Suprapubic skin (tissue), 4 donors: ENCODE measurements at regions not wholly inside any gene's neighbourhood (a gene's known extent, or its start where the extent isn't known, plus 50 kb on each side); places are given as distances from the start of the nearest gene placed in this dataset.
A peak's percentile ranks its signal among the peaks of the same experiment; 100 is the strongest.

Source experiments
- POLR2A ChIP-seq, 2 donors: fragments of 450-650 bp; IDR thresholded peaks; one replicate each; pipeline ENCODE4 v1.6.1; 2017; ENCODE audit warnings: antibody characterized with exemption in 2 of 2, mild to moderate bottlenecking in 2 of 2, moderate library complexity in 2 of 2
- POLR2AphosphoS5 ChIP-seq, 3 donors: sonication (generic); formaldehyde crosslinking; IDR thresholded peaks; one replicate each; pipeline ENCODE4 v1.6.1; 2017; ENCODE audit warnings: antibody characterized with exemption in 3 of 3
- TF ChIP-seq, protein P1 (sequence below), 2 donors: fragments of 200-600 bp in 1 of 2; fragments of 450-650 bp in 1 of 2; sonication (generic) in 1 of 2; IDR thresholded peaks; one replicate each; pipeline ENCODE4 v1.5.1; 2016 to 2019; ENCODE audit warnings: antibody characterized with exemption in 2 of 2, mild to moderate bottlenecking in 1 of 2, moderate library complexity in 1 of 2

DNA sequence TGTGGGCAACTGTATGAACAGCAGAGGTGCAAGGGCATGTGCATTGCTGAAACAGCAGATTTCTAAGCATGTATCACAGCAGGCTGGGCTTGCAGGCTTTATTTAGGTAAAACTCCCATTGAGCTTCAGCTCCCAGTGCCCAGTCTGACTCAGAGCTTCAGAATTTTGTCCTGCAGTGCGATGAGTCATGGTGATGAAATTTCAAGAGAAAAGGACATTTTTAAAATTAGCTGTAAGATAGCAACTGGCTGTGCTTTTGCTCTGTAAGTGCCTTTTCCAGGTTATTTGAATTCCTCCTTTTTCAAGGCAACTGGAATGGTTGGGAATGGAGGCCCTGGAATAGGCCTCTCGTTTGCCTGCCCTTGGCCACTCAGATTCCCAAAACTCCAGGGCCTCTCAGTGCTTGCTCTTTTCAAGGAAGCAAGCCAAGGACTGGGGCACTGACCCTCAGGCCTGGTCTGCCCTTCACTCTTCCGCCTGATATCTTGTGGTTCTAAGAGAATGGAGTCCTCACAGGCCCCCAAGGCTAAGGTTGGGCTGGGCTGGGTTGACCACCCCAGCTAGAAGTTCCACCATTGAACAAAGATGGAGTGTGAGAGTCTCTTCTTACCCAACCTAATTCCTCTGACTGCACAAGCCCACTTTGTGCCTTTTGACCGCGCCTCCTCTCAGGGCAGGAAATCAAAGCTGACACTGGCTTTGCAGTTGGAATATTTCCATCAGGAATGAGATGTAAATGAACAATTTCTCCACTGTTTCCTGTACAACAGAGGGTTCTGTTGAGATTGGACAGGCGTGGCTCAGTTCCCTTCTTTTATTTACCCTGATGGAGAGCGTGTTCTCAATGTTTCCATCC is 59.5 kb upstream of the PRSS23 start:
- TF ChIP-seq, protein P1, sequence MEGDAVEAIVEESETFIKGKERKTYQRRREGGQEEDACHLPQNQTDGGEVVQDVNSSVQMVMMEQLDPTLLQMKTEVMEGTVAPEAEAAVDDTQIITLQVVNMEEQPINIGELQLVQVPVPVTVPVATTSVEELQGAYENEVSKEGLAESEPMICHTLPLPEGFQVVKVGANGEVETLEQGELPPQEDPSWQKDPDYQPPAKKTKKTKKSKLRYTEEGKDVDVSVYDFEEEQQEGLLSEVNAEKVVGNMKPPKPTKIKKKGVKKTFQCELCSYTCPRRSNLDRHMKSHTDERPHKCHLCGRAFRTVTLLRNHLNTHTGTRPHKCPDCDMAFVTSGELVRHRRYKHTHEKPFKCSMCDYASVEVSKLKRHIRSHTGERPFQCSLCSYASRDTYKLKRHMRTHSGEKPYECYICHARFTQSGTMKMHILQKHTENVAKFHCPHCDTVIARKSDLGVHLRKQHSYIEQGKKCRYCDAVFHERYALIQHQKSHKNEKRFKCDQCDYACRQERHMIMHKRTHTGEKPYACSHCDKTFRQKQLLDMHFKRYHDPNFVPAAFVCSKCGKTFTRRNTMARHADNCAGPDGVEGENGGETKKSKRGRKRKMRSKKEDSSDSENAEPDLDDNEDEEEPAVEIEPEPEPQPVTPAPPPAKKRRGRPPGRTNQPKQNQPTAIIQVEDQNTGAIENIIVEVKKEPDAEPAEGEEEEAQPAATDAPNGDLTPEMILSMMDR (IDR thresholded peaks at IDR 0.05) = no peak
- TF ChIP-seq POLR2A (IDR thresholded peaks at IDR 0.05) (no peak), POLR2AphosphoS5 (IDR thresholded peaks at IDR 0.05) (peak in 1 of 3 donors; percentile 9)
